ENCODE measurements at regions not wholly inside any gene's neighbourhood (a gene's known extent, or its start where the extent isn't known, plus 50 kb on each side); places are given as distances from the start of the nearest gene placed in this dataset.

GRCh38 chr7:140242057-140243031 lies 65.6 kb upstream of the KDM7A start:
- DNase-seq = no peak

GRCh38 chr7:140239653-140239935 lies 62.8 kb upstream of the KDM7A start:
- no peak for DNase-seq

- DNase-seq = no peak
Observed at GRCh38 chr7:140238778-140239652, 62.2 kb upstream of the KDM7A start.

- no peak for DNase-seq
Observed at GRCh38 chr7:140237390-140237789, 60.6 kb upstream of the KDM7A start.

GRCh38 chr7:140236626-140237025 lies 59.8 kb upstream of the KDM7A start:
- DNase-seq = no peak

GRCh38 chr7:140235114-140235513 lies 58.3 kb upstream of the KDM7A start:
- DNase-seq = no peak

- no peak for DNase-seq
Observed at GRCh38 chr7:140232957-140233917, 56.5 kb upstream of the KDM7A start.

- no peak for DNase-seq
Observed at GRCh38 chr7:140231771-140232491, 55.1 kb upstream of the KDM7A start.

GRCh38 chr7:140230861-140231770 lies 54.3 kb upstream of the KDM7A start:
- DNase-seq = peak; percentile 20

GRCh38 chr7:140230516-140230860 lies 53.7 kb upstream of the KDM7A start:
- no peak for DNase-seq

- DNase-seq = no peak
Observed at GRCh38 chr7:140229591-140230515, 53.1 kb upstream of the KDM7A start.

GRCh38 chr7:140229101-140229525 lies 52.3 kb upstream of the KDM7A start:
- DNase-seq = no peak
